GM06990 (cell line): ENCODE measurements at regions not wholly inside any gene's neighbourhood (a gene's known extent, or its start where the extent isn't known, plus 50 kb on each side); places are given as distances from the start of the nearest gene placed in this dataset.

ENCODE experiments used
- DNase-seq: peaks from one replicate; pipeline ENCODE4 v3.0.0-alpha.2; 2011; ENCODE audit not compliant: insufficient read length; ENCODE audit errors: extremely low read depth
- H3K27me3 ChIP-seq: replicated peaks from 2 replicates; pipeline ENCODE4 v1.6.0; 2011; ENCODE audit warnings: low read length; ENCODE audit not compliant: control insufficient read depth, insufficient read depth
- H3K36me3 ChIP-seq: 2 replicates; pipeline ENCODE4 v1.5.1; 2011; ENCODE audit warnings: low read length; ENCODE audit not compliant: control insufficient read depth, insufficient read depth
- H3K4me3 ChIP-seq: replicated peaks from 2 replicates; pipeline ENCODE4 v1.5.1; 2011; ENCODE audit warnings: low read depth, mild to moderate bottlenecking, control low read depth, low read length
- CTCF ChIP-seq: IDR thresholded peaks from 2 replicates; pipeline ENCODE4 v1.5.1; 2011; ENCODE audit warnings: low read length, control low read depth, mild to moderate bottlenecking, inconsistent platforms; ENCODE audit not compliant: insufficient read depth, poor library complexity, severe bottlenecking

- H3K36me3 ChIP-seq: no peaks in the 10 kb centered on the region
- H3K27me3 ChIP-seq: no peaks in the 10 kb centered on the region
- H3K4me3 ChIP-seq: no peak overlapping the region
- peak; percentile 60 for TF ChIP-seq CTCF
- DNase-seq: no peak
Observed at GRCh38 chr7:136687693-136688322, 180.6 kb upstream of the CHRM2 start.

GRCh38 chr7:136685501-136686173 is 182.8 kb upstream of the CHRM2 start:
- no peak for DNase-seq
- no peaks in the 10 kb centered on the region for H3K27me3 ChIP-seq
- no peak overlapping the region for H3K4me3 ChIP-seq
- no peaks in the 10 kb centered on the region for H3K36me3 ChIP-seq
- TF ChIP-seq CTCF: no peak

DNA sequence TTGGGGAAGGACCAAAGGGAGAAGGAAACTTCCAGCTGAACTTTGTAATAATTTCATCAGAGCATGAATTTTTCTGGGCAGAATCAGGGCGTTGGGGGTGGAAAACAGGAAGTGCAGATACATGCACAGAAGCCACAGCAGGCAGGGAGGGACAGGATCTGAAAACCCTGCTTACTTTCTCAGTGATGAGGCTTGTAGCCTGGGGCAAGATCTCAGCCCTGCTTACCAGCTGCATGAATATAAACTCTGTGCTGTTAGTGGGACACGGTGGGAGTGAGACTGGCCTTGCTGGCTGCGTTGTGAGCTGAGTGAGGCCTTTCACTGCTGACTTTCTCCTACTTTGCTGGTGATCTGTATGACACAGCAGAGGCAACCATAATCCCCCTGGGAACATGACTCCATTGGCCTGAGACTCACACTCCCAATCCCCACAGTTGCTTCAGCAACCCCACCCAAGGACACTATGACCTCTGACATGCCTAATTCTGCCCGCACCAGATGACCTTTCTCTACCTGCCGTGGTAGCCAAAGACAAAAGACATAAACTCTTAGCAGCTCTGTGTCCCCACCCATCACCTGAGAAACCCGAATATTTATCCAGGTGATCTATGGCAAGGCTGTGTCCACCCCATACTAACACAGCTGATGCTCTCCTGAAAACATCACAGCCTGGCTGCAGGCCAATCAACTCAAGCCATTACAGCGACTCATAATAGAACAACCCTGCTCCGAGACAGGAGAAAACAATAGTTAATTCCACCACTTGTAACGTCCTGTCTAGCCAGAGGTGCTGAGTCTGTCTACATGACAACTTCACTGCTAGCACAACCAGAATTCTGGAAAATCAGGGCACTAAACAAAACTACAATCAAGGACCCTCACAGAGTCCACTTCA is 190.7 kb upstream of the CHRM2 start:
- DNase-seq: no peak
- Histone ChIP-seq H3K4me3 (no peak overlapping the region), H3K27me3 (no peaks in the 10 kb centered on the region), H3K36me3 (no peaks in the 10 kb centered on the region)
- TF ChIP-seq CTCF: no peak

DNA sequence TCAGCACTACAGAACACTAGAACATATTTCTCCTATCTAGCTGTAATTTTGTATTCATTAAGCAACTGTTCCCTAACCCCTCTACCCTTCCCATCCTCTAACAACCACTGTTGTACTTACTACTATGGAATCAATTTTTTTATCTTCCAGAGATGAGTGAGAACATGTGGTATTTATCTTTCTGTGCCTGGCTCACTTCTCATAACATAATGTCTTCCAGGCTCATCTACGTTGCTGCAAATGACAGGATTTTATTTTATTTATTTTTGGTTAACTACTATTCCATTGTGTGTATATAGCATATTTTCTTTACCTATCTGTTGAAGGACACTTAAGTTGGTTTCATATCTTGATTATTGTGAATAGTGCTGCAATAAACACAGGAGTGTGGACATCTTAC is 200.9 kb upstream of the CHRM2 start:
- no peak for DNase-seq
- no peak for TF ChIP-seq CTCF

GRCh38 chr7:136665878-136666509 is 202.5 kb upstream of the CHRM2 start:
- TF ChIP-seq CTCF: no peak
- Histone ChIP-seq H3K36me3 (no peaks in the 10 kb centered on the region), H3K27me3 (no peaks in the 10 kb centered on the region), H3K4me3 (no peak overlapping the region)
- DNase-seq: no peak

More for the DNA sequence above, 200.9 kb upstream of the CHRM2 start:
- H3K4me3 ChIP-seq: no peak overlapping the region
- no peaks in the 10 kb centered on the region for H3K36me3 ChIP-seq
- no peaks in the 10 kb centered on the region for H3K27me3 ChIP-seq
